Kasumi-1 (cell line): ENCODE measurements at regions not wholly inside any gene's neighbourhood (a gene's known extent, or its start where the extent isn't known, plus 50 kb on each side); places are given as distances from the start of the nearest gene placed in this dataset.
"Not testable (repeated sequence)": the region's sequence is repeated elsewhere in the genome, so short reads cannot be mapped to it uniquely, and the experiment has no call there.

ENCODE experiments used
- DNase-seq, 2 experiments: peaks; one replicate each; lab custom pipeline; 2025; lab: John Stamatoyannopoulos, UW

DNA sequence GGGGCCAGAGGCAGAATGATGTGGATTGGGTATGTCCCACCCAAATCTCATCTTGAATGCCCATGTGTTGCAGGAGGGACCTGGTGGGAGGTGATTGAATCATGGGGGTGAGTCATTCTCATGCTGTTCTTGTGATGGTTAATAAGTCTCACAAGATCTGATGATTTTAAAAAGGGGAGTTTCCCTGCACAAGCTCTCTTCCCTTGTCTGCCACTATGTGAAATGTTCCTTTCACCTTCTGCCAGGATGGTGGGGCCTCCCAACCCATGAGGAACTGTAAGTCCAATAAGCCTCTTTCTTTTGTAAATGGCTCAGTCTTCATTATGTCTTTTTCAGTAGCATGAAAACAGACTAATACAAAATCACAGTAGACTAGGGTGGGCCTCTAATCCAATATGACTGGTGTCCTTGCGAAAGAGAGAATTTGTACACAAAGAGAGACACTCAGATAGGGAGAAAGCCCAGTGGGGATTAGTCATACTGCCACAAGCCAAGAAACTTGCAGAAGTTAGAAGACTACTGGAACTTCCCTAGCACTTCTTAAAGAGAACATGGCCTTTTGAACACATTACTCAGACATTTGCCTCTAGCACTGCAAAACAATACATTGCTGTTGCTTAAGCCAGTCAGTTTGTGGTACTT lies 68.4 kb downstream of the ANXA1 start:
- DNase-seq, result peak; percentile 9 to 16

GRCh38 chr9:73223594-73223993 lies 71.9 kb downstream of the ANXA1 start:
- no peak for DNase-seq

DNA sequence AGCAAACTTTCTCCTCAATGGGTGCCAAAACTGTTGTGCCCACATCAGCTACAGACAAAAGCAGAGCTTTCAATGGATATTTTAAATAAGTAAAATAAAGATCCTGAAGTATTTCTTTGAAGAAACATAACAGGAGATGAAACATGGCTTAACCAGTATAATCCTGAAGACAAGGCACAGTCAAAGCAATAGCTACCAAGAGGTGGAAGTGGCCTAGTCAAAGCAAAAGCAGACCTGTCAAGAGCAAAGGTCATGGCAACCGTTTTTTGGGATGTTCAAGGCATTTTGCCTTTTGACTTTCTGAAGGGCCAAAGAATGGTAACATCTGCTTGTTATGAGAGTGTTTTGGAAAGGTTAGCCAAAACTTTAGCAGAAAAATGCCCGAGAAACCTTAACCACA lies 77.9 kb downstream of the ANXA1 start:
- no peak for DNase-seq

DNA sequence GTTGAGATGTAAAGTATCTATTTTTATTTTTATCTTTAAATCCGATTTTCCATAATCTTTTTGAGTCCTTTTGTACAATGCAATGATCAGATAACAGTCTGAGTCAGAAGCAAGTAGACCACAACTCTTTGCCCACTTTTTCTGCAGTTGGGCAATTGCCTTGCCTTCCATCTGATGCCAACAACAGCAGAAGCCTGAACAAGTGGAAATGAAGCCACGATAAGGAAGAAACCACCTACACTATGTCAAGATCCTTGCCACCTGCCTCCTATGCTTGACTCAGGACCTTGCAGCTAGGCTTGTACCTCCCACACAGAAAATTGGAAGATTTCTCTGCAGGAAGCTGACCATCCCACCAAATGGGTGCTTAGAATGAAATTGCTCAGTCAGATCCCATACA lies 78.6 kb downstream of the ANXA1 start:
- DNase-seq, result no peak

GRCh38 chr9:73231203-73231602 lies 79.5 kb downstream of the ANXA1 start:
- DNase-seq, result no peak

GRCh38 chr9:73233359-73234007 lies 81.8 kb downstream of the ANXA1 start:
- no peak for DNase-seq

DNA sequence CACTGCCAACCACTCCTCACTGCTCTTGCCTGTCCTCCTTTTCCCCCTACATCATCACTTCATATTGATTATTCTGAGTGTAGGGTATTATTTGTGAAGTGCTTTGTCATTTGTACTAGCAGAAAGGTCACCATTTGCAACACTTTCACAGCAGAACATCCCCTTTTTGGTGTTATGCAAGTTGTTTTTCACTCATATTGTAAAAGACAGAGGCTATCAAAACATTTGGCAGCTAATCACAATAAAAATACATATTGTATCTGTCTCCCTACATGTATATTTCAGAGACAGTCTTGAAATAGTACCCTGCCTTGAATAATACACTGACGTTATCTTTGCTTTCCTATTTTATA lies 82.3 kb downstream of the ANXA1 start:
- DNase-seq, result no peak

DNA sequence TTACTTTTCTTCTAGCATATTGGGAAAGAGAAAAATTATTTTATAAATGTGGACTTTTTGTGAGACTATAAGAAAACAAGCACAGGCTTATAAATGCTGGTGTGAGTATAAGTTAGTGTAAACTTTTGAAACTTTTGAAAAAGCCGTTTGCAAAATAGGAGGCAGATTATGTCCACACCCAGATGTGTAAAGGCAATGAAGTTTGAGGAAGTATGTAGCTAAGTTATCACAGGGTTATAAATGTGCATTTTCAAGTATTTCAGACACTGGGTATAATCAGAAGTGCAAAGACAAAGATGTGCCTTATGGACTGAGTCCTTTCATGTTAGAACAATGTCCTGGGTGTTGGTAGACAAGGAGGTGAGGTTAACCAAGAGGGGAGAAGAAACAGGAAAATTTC lies 85.5 kb downstream of the ANXA1 start:
- no peak for DNase-seq

DNA sequence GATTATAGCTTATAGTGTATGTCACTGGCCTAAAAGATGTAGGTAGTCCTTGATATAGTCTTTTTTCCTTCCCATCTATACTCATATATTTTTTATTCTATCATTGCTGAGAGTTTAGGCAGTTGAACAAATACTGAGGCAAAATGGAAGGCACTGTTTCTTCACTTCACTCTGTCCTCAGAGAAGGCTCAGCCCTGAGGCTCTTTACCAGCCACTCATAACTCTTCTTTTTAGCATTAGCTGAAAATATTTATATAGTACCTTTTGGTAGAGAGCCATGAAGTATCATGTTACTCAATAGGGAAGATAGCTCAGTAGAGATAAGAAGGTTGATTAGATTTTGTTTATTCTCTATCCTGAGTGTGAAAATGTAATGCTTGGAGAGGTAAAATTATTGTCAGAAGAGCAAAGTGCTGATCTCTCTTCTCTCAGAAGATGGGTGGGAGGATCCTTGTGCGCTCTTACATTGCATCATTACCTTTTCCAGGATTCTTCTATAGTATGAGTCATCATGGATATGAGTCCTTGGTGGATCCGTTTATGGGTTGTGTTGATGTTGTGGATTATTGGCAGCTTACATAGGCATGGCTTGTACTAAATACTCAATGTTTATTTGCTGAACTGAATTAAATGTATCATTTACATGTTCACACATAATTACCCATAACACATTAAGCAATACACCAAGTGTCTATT lies 88.1 kb downstream of the ANXA1 start:
- DNase-seq, result no peak

DNA sequence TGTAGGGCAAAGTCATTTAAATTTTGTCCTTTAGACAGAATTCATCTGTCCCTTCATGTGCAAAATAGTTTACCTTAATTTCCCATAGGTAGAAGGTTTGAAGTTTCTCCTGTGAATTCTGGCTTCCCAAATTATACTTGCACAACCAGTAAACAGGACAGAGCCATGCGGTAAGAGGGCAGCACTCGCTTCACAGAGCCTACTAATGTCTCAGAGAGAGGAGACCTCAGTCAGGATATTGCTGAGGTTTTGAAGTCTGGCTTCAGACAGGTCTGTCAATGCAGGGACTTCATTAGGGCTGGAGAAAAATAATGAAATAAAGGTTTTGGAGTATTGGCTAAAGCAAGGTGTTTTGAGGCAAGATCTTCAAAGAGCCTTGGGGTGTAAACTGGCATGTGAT lies 91.4 kb downstream of the ANXA1 start:
- DNase-seq, result no peak

DNA sequence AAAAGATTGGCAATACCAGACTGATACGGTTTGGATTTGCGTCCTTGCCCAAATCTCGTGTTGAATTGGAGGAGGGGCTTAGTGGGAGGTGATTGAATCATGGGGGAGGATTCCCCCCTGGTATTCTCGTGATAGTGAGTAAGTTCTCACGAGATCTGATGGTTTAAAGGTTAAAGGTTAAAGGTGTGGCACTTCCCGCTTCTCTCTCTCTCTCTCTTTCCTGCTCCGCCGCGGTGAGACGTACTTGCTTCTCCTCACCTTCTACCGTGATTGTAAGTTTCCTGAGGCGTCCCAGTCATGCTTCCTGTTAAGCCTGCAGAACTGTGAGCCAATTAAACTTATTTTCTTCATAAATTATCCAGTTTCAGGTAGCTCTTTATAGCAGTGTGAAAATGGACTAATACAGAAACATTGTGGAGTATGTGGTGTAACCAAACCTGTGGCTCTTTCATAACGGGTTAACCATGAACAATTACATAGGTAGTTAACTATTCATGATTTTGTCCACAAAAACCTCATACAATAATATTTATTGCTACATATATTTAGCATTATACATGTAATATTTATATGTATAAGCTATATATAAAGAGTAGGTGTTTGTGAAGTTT lies 107.5 kb downstream of the ANXA1 start:
- no peak for DNase-seq

DNA sequence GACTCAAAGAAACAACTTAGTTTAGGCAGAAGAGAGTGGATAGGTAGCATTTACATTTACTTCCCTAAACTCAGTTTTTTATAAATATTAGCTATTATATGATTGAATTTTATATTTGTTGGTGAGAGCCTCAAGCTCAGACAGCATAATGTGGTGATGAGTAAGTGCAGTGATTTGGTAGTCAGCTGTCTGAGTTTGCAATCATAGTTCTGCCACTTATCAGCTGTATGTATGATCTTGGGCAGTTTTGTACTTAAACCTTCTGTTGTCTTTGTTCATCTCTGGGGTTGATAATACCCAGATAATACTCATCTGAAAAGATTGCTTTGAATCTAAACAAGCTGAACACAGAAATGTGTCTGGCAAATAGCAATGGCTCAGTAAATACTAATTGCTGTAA lies 108.8 kb downstream of the ANXA1 start:
- no peak for DNase-seq

DNA sequence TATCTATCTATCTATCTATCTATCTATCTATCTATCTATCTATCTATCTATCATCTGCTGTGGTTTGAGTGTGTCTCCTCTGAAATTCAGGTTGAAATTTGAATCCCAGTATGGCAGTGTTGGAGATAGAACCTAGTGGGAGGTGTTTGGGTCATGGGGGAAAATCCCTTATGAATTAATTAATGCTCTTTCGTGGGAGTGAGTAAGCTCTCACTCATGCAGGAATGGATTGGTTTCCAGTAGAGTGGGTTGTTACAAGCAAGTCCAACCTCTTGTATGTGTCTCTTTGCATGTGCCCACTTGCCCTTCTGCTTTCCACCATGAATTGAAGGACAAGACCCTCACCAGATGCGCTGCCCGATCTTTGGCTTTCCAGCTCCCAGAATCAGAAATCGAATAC lies 113.0 kb downstream of the ANXA1 start:
- DNase-seq, result no peak

DNA sequence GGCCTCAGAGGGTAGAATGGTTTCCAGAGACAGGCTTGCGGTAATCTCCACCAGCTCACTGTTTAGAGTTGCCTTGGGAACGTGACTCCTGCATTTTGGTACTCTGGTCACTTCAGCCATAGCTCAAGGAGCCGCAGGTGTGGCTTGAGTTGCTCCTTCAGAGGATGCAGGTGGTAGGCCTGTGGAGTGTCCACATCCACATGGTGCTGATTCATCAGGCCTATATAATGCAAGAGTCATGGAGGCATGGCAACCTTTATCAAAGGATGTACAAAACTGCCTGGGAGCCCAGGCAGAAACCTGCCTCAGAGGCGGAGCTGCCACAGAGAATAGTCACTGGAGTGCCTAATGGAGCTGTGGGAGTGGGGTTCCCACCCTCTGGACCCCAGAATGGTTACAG lies 114.2 kb downstream of the ANXA1 start:
- no peak for DNase-seq

GRCh38 chr9:73269430-73270101 lies 117.9 kb downstream of the ANXA1 start:
- peak in 1 of 2 experiments; percentile 22 for DNase-seq

DNA sequence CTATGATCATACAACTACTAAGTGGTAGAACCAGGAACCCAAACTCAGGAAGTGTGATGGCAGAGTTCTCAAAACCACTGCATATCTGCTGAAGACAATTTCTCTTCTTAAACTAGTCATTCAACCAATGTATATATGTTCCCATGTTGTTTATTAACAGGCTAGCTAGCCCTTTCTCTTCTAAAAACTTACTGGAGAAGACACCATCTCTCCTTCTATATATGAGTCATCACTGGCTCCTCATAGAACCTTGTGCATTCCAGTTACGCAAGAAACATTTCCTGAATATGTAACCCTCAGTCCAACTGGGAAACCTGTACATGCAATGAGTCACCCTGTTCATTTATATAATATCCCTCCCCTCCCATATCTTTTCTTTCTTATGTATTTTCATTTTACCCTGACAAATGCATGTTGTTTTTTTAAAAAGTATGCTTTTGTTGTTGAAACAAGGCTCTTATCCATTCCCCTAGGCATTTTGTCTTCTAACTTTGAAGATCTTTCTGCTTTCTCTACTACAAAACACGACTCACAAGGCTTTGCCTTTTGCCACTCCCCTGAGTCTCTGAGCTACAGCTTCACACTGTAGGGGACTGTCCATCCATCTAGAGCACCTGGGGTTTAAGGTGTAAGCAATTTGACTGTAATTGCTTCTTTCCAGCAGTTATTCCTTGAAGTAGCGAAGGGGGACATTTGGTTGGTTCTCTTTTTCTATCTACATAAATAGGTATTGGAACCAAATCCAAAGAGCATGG lies 119.5 kb downstream of the ANXA1 start:
- DNase-seq, result peak; percentile 83 to 85

- DNase-seq, result no peak
Observed at GRCh38 chr9:73280113-73280512, 128.4 kb downstream of the ANXA1 start.

DNA sequence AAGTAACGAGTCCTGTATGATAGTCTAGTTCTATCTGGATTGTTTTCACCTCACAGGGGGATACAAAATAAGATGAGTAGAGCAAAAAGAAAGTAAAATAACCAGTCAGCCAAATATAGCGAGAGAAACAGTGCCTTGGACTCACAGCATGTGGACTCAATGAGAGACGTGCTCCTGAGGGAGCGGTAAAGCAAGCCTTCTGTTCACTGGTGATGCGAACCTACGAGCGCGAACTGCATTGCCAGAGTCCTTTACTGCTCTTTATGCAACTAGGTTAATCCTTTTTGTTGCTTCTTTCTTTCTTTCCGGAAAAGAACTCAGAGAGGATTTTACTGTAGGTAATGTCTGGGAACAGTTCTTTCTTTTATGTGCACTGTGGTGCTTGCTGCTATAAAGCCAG lies 132.7 kb downstream of the ANXA1 start:
- DNase-seq, result no peak

- DNase-seq, result no peak
Observed at GRCh38 chr9:73294336-73294735, 142.7 kb downstream of the ANXA1 start.

- DNase-seq, result no peak
Observed at GRCh38 chr9:73325983-73326382, 174.3 kb downstream of the ANXA1 start.

- DNase-seq, result no peak
Observed at GRCh38 chr9:73327149-73327548, 175.5 kb downstream of the ANXA1 start.

GRCh38 chr9:73337182-73337581 lies 185.5 kb downstream of the ANXA1 start:
- not testable (repeated sequence) for DNase-seq
